Esophagus muscularis mucosa (tissue), 4 donors: ENCODE measurements at regions not wholly inside any gene's neighbourhood (a gene's known extent, or its start where the extent isn't known, plus 50 kb on each side); places are given as distances from the start of the nearest gene placed in this dataset.
A peak's percentile ranks its signal among the peaks of the same experiment; 100 is the strongest.

ENCODE experiments used
- DNase-seq: peaks from one replicate; pipeline ENCODE4 v3.0.0-alpha.2; 2017; ENCODE audit errors: extremely low spot score
- H3K27ac ChIP-seq, 4 donors: fragments of 200-600 bp; sonication (generic); replicated peaks in 1 of 4; 1 replicate in 3 of 4; 2 replicates in 1 of 4; pipeline ENCODE4 v1.5.1; 2016 to 2019; ENCODE audit warnings: mild to moderate bottlenecking in 1 of 4
- H3K27me3 ChIP-seq, 4 donors: fragments of 200-600 bp; sonication (generic); one replicate each; pipeline versions ENCODE4 v1.5.1 to v1.6.0; 2016 to 2019
- H3K36me3 ChIP-seq, 4 donors: fragments of 200-600 bp; sonication (generic); one replicate each; pipeline ENCODE4 v1.5.1; 2016 to 2019
- H3K4me1 ChIP-seq, 4 donors: fragments of 200-600 bp; sonication (generic); one replicate each; pipeline ENCODE4 v1.5.1; 2016 to 2019
- H3K4me3 ChIP-seq, 4 donors: fragments of 200-600 bp; sonication (generic); 1 replicate in 2 of 4; 2 replicates in 2 of 4; pipeline ENCODE4 v1.5.1; 2016 to 2019; ENCODE audit warnings: mild to moderate bottlenecking in 4 of 4, moderate library complexity in 1 of 4
- H3K9me3 ChIP-seq, 4 donors: fragments of 200-600 bp; sonication (generic); 1 replicate in 3 of 4; 2 replicates in 1 of 4; pipeline ENCODE4 v1.5.1; 2016 to 2019
- CTCF ChIP-seq, 3 experiments: fragments of 200-600 bp in 2 of 3; fragments of 450-650 bp in 1 of 3; sonication (generic) in 2 of 3; IDR thresholded peaks; one replicate each; pipeline ENCODE4 v1.5.1; 2017 to 2019; ENCODE audit warnings: antibody characterized with exemption in 3 of 3, mild to moderate bottlenecking in 2 of 3, moderate library complexity in 1 of 3
- EP300 ChIP-seq: sonication (generic); formaldehyde crosslinking; IDR thresholded peaks from one replicate; pipeline ENCODE4 v1.6.1; 2017; ENCODE audit warnings: antibody characterized with exemption
- POLR2A ChIP-seq: fragments of 450-650 bp; IDR thresholded peaks from one replicate; pipeline ENCODE4 v1.6.1; 2017; ENCODE audit warnings: antibody characterized with exemption, moderate library complexity, mild to moderate bottlenecking, low read depth
- POLR2AphosphoS5 ChIP-seq, 2 donors: sonication (generic); formaldehyde crosslinking; IDR thresholded peaks; one replicate each; pipeline ENCODE4 v1.6.1; 2017; ENCODE audit warnings: antibody characterized with exemption in 2 of 2
- WGBS: methylation state at CpG from one replicate; pipeline ENCODE4 v1.1.5; 2018; 5-methylcytosine and 5-hydroxymethylcytosine counted together
- intact Hi-C: fragments of 100-400 bp; cut with DNase I; formaldehyde crosslinking; loops from one replicate; pipeline ENCODE4 v1.15.1; 2023

- H3K27me3 ChIP-seq = peaks cover 0 to 9% (median 0%) of the 10 kb centered on the region in 4 donors
- H3K9me3 ChIP-seq = no peaks in the 10 kb centered on the region
- intact Hi-C loops = no loop called here
- DNase-seq = no peak
- H3K4me3 ChIP-seq = no peak overlapping the region
- H3K27ac ChIP-seq = no peak overlapping the region
- 100% methylated on average over 1 of the region's 1 CpG for WGBS
- H3K36me3 ChIP-seq = no peaks in the 10 kb centered on the region
- no peak for TF ChIP-seq POLR2AphosphoS5 (IDR thresholded peaks at IDR 0.05)
- TF ChIP-seq EP300 = no peak
- no peak for TF ChIP-seq POLR2A
- no peak for TF ChIP-seq CTCF (IDR thresholded peaks at IDR 0.05)
- peaks cover 7 to 10% (median 9%) of the 10 kb centered on the region in 4 donors for H3K4me1 ChIP-seq
Observed at GRCh38 chr17:13420418-13420826, 181.3 kb downstream of the HS3ST3A1 start.

DNA sequence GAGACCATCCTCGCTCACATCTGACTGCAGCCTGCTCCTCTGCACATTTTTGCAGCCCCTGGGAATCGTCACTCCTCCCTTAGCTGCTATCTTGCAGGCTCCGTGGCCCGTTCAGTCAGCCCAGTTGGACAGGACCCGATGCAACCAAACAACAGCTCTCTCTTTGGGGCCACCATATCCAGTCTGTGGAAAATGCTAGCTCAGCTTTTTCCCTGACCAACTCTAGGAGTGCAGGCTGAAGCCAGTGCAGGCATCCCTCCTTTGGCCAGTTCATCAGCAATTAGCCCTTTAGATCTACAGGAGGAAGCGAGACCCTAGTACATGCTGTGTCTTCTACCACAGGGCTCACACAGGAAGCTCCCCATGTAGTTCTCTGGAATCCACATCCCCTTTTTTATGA lies 182.1 kb downstream of the HS3ST3A1 start:
- DNase-seq = no peak
- 84% methylated on average over 6 of the region's 6 CpGs for WGBS
- TF ChIP-seq POLR2A (no peak), CTCF (IDR thresholded peaks at IDR 0.05) (no peak), POLR2AphosphoS5 (IDR thresholded peaks at IDR 0.05) (no peak), EP300 (no peak)
- H3K27me3 ChIP-seq = peaks cover 0 to 9% (median 0%) of the 10 kb centered on the region in 4 donors
- intact Hi-C loops = no loop called here
- no peak overlapping the region for H3K4me3 ChIP-seq
- H3K27ac ChIP-seq = no peak overlapping the region
- H3K4me1 ChIP-seq = peaks cover 7 to 10% (median 9%) of the 10 kb centered on the region in 4 donors
- no peaks in the 10 kb centered on the region for H3K36me3 ChIP-seq
- H3K9me3 ChIP-seq = no peaks in the 10 kb centered on the region

- no peak for DNase-seq
- peaks cover 7 to 10% (median 9%) of the 10 kb centered on the region in 4 donors for H3K4me1 ChIP-seq
- peaks cover 0 to 9% (median 0%) of the 10 kb centered on the region in 4 donors for H3K27me3 ChIP-seq
- no peak overlapping the region for H3K4me3 ChIP-seq
- H3K9me3 ChIP-seq = no peaks in the 10 kb centered on the region
- WGBS = 89% methylated on average over 2 of the region's 2 CpGs
- no peak overlapping the region for H3K27ac ChIP-seq
- H3K36me3 ChIP-seq = no peaks in the 10 kb centered on the region
- intact Hi-C loops = no loop called here
- no peak for TF ChIP-seq EP300
- no peak for TF ChIP-seq CTCF (IDR thresholded peaks at IDR 0.05)
- TF ChIP-seq POLR2A = no peak
- no peak for TF ChIP-seq POLR2AphosphoS5 (IDR thresholded peaks at IDR 0.05)
Observed at GRCh38 chr17:13418891-13419290, 182.8 kb downstream of the HS3ST3A1 start.

GRCh38 chr17:13417381-13417950 lies 184.3 kb downstream of the HS3ST3A1 start:
- H3K27ac ChIP-seq = no peak overlapping the region
- no peaks in the 10 kb centered on the region for H3K36me3 ChIP-seq
- H3K4me1 ChIP-seq = peaks cover 7 to 10% (median 9%) of the 10 kb centered on the region in 4 donors
- DNase-seq = peak; percentile 55
- 35% methylated on average over 2 of the region's 2 CpGs for WGBS
- H3K27me3 ChIP-seq = peaks cover 0 to 9% (median 0%) of the 10 kb centered on the region in 4 donors
- intact Hi-C loops = no loop called here
- H3K9me3 ChIP-seq = no peaks in the 10 kb centered on the region
- no peak for TF ChIP-seq POLR2AphosphoS5 (IDR thresholded peaks at IDR 0.05)
- no peak for TF ChIP-seq CTCF (IDR thresholded peaks at IDR 0.05)
- TF ChIP-seq EP300 = no peak
- TF ChIP-seq POLR2A = no peak
- no peak overlapping the region for H3K4me3 ChIP-seq
